ENCODE measurements at regions not wholly inside any gene's neighbourhood (a gene's known extent, or its start where the extent isn't known, plus 50 kb on each side); places are given as distances from the start of the nearest gene placed in this dataset.

DNA sequence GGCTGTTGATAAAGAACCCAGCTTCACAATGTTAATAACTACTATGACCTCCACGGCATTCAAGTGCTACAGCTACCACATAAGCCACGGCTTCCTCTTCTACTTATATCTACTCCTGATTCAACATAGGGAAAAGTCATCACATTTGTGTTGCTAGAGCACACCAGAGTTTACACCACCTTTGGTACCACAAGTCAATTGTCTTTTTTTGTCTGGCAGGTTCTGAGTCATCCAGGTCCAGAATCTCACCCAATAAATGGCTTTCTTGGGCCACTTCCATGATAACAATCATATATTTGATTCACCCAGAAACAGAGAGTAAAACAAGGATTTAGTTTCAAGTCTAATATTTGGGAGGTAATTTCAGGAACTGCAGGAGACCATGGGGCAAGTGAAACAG is 480.2 kb downstream of the TMX3 start:
- no peak overlapping the region for H3K4me3 ChIP-seq (ENCODE audit: low read length)
- no peak for DNase-seq (ENCODE audit: low read depth)
- no peak for TF ChIP-seq CTCF (conservative IDR thresholded peaks at IDR 0.05; ENCODE audit: low read depth, low read length)

DNA sequence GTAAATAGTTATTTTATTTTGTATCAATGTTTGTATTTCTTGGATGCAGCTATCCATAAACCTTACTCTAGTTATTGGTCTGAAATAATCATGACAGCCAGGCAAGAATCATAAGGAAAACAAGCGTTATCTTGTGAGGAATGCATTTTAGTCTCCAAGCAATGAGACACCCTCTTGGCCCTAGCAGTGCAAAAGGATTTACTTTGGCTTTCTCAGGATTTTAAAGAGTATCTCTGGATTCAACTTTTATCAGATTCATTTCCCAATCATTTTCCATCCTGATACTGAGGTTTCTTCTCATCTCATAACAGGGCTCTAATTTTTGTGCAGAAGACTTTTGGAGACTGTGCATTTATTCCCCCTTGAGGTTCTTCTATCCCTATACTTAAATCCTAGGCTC is 480.8 kb downstream of the TMX3 start:
- no peak for TF ChIP-seq CTCF (conservative IDR thresholded peaks at IDR 0.05; ENCODE audit: low read depth, low read length)
- DNase-seq (ENCODE audit: low read depth): no peak
- H3K4me3 ChIP-seq (ENCODE audit: low read length): no peak overlapping the region

DNA sequence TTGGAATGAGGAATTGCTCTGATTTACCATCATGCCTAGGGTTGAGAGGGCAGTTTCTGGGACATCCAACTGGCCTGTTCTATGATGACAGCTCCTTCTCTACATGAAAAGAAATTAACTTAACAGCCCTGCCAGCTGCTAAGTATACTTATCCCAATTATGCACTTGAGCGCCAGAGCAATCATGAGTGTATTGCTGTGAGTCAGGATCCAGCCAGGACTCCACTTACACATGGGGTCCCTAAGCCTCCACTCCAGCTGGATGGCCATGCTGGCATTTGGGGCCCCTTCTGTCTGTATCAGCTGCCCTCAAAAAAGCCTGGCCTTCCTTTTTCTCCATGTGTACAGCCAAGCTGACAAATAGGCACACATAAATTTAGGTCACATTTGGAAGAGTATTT is 481.9 kb downstream of the TMX3 start:
- no peak for TF ChIP-seq CTCF (conservative IDR thresholded peaks at IDR 0.05; ENCODE audit: low read depth, low read length)
- H3K4me3 ChIP-seq (ENCODE audit: low read length): no peak overlapping the region
- DNase-seq (ENCODE audit: low read depth): no peak

DNA sequence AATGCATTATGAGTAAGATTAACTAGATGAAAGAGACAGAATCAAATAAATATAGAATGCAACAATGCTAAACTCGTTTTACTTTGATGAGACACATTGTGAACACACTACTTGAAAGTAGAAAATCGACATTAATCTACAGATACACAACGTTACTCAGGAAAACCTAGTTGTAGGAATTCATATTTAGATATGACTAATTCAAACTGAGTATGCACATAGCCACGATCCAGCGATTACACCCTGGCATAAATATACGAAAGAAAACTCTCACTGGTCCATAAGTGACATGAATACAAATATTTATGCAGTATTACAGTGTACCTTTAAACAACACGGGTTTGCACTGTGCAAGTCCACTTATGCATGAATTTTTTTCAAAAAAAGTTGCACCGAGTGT is 485.6 kb downstream of the TMX3 start:
- no peak for TF ChIP-seq CTCF (conservative IDR thresholded peaks at IDR 0.05; ENCODE audit: low read depth, low read length)
- no peak overlapping the region for H3K4me3 ChIP-seq (ENCODE audit: low read length)
- no peak for DNase-seq (ENCODE audit: low read depth)

DNA sequence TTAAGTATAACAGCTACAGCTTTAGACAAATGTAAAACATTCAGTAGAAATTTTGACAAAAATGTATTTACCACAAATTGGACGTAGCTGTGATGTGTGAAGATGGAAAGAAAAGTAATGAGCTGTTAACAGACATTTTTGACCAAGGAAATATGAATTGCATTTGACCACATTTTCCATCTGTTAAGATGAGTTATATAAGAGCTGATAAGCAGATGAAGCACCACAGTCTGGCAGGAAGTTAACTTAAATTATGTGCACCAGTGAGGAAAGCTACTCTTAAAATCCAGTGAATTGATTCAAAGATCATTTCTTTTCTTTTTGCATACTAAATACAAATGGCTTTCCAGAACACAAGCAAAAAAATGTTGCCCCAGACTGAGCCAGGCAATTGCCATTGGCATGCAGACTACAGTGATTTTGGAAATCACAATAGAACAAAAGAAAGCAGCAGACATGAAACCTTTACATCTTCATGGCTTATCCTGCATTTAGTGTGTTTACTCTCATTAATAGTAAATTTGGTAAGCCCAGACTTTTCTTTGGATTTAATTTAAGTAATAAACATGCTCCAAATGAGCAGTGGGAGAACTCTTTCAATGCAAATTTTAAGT is 493.7 kb downstream of the TMX3 start:
- TF ChIP-seq CTCF (conservative IDR thresholded peaks at IDR 0.05; ENCODE audit: low read depth, low read length): no peak
- DNase-seq (ENCODE audit: low read depth): no peak
- H3K4me3 ChIP-seq (ENCODE audit: low read length): no peak overlapping the region

DNA sequence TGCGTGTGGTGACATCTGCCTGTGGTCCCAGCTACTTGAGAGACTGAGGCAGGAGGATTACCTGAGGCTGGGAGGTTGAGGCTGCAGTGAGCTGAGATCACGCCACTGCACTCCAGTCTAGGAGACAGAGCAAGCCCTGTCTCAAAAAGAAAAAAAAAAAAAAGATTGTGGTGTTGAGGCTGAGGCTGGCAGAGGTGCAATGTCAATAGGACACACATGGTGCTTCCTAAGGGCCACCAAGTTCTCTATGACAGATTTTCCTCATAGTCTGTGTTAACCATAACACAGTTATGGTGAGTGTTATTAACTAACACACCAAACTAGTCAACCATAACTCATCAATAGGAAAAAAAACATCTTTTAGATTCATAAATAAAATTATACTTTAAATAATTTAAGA is 494.4 kb downstream of the TMX3 start:
- no peak overlapping the region for H3K4me3 ChIP-seq (ENCODE audit: low read length)
- no peak for DNase-seq (ENCODE audit: low read depth)
- no peak for TF ChIP-seq CTCF (conservative IDR thresholded peaks at IDR 0.05; ENCODE audit: low read depth, low read length)

DNA sequence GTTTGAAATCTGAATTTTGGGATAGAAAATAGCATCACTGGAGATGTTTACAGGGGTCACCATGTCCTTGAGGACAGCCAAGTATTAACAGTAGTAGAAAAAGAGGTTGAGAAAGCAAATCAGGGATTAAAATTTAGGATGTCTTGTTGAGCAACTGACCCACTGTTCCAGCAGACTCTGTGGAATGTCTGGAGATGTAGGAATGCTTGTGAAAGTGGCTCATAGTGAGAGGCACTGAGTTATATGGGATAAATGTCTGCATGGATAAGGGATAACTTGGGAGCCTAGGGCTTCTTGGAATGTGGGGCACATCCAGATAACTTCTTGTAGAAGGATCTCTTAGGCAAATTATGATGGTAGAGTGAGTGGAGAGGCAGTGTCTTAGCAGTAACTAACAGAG is 495.0 kb downstream of the TMX3 start:
- no peak overlapping the region for H3K4me3 ChIP-seq (ENCODE audit: low read length)
- DNase-seq (ENCODE audit: low read depth): peak; percentile 7
- TF ChIP-seq CTCF (conservative IDR thresholded peaks at IDR 0.05; ENCODE audit: low read depth, low read length): no peak

Data from retinal pigment epithelial cell (primary cell).